ENCODE measurements at regions not wholly inside any gene's neighbourhood (a gene's known extent, or its start where the extent isn't known, plus 50 kb on each side); places are given as distances from the start of the nearest gene placed in this dataset. TPM values are rescaled to one million over a fixed set of nuclear protein-coding genes. Genes with fewer than 3 reads are reported as not detected.

DNA sequence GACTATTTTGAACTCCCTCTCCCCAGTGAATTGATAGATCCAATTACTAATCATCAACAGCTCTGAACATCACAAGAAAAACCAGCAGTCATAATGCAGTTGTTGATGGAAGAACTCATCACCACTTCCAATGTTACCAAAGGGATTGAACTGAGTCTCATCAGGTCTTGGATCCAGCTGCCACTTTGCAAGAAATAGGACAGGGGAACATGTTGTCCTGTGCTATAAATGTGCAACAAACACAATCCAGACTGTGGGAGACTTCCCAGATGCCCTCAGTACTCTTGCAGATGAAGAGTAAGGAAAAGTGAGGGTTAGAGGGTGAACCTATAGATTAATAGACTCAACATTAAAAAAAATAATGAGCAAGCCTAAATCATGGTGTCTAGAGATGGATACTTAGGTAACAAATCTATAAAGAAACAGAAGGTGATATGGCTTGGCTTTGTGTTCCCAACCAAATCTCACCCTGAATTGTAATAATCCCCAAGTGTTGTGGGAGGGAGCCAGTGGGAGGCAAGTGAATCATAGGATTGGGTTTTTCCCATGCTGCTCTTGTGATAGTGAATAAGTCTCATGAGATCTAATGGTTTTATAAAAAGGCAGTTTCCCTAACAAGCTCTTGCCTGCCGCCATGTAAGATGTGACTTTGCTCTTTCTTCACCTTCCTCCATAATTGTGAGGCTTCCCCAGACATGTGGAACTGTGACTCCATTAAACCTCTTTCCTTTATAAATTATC lies 63.4 kb upstream of the PAPPA start:
- no peak for DNase-seq

GRCh38 chr9:116094846-116095245 lies 58.7 kb upstream of the PAPPA start:
- no peak for DNase-seq

DNA sequence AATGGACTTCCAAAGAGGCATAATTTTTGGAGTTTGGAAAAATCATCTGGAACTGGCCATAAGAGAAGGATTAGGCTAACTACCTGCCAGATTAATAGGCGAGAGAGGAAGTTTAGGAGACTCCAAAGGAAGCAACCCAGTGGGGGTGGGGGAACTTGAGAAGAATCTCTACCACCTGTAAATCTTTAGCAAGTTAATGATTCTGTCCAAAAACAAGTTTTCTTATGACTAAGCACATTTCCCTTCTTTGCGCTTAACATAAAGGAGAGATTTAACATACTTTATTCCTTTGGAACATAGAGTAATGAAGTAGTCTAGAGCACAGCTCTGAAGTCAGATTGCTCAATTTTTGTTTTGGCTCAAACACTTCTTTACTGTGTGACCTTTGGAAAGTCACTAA lies 58.2 kb upstream of the PAPPA start:
- DNase-seq: no peak

DNA sequence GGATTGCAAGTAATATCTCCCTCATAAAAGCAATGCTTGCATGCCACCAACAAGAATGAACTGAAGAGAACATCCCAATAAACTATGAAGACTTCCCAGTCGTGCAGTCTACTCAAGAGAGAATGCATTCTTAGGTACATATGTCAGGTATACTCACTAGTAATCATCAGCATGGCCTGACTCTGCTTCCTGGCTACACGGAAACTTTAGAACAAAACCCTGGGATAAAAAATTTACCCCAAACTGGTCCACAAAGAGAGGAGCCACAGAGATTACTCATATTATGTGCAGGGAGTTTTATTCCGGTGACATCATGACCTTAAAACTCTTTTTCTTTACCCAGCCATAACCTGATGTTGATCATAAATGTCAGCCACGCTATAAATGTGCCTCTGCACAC lies 57.5 kb upstream of the PAPPA start:
- no peak for DNase-seq

- DNase-seq: no peak
Measured at GRCh38 chr9:116096853-116097252, 56.7 kb upstream of the PAPPA start.

DNA sequence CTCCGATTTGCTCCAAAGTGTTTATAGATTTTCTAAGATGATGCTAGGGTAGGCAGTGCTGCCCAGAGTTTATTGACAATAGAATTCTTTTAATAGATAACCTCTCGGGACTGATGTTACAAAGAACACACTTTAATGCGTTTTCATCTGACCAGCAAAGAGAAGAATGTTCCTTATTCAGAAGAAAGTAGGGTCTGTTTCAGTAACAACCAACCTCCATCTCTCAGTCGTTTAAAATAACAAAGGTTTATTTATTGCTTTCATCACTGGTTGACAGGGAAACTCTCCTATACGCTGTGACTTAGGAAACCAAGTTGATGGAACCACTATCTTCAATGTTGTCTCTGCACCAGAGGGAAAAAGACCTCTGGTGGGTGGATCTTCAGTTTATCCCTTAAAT lies 55.1 kb upstream of the PAPPA start:
- DNase-seq: no peak

GRCh38 chr9:116099821-116100220 lies 53.8 kb upstream of the PAPPA start:
- no peak for DNase-seq

DNA sequence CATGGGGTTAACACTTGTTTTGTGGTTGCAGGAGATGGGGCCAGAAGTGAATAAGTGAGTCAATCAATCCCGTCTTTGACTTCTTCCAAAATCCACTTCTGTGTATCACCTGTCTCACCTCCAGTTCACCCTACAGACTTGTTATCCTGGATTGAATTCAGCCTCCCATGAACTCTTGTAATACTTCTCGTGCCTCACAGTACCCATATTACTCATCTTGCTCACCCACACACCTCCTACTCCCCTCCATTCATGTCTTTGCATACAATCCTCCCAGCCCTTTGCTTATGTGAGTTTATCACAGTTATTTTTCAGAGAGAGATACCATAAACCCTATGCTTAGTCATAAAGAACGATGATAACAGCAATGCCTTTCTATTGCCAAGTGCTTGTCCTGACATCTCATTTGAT lies 52.9 kb upstream of the PAPPA start:
- DNase-seq: no peak

- DNase-seq: no peak
Measured at GRCh38 chr9:116101516-116101915, 52.1 kb upstream of the PAPPA start.

DNA sequence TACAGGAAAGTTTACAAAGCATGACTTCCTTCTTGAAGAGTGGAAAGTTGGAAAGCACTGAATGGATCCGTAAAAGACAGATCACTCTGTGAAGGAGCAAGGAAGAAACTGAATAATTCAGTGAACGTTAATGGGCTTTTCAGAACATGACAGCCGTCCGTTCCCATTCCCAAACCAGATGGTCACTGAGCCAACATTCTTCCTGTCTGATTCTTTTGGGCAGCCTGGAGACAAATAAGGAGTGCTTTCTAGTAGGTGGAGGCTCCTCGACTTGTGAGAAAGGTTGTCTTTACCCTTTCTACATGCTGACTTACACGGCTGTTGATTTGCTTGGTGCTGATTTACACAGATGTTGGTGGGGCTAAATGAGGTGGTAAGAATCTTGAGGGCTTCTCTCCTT lies 51.0 kb upstream of the PAPPA start:
- DNase-seq: no peak

Small RNA genes in the stretch of these regions (small RNA-seq; reads per million reads assigned to genes)
- not detected for gene RF00004

All from occipital lobe (tissue), 2 donors.